Heart right ventricle (tissue), 16 donors: ENCODE measurements at regions not wholly inside any gene's neighbourhood (a gene's known extent, or its start where the extent isn't known, plus 50 kb on each side); places are given as distances from the start of the nearest gene placed in this dataset.

Experiments used
- ATAC-seq, 8 donors: fragments of 200-7000 bp; cut with Tn5 transposase; one replicate each; pipeline ENCODE4 v1.9.1; 2020; ENCODE audit warnings: mild to moderate bottlenecking in 8 of 8, moderate library complexity in 8 of 8, moderate number of reproducible peaks in 1 of 8
- DNase-seq, 2 donors: peaks; one replicate each; pipeline ENCODE4 v3.0.0-alpha.2; 2020
- H3K27ac ChIP-seq, 10 donors: fragments of 200-600 bp; sonication (generic) in 2 of 10; one replicate each; pipeline versions ENCODE4 v1.5.0 to v1.8.0; 2020 to 2022; ENCODE audit warnings: mild to moderate bottlenecking in 3 of 10
- H3K27me3 ChIP-seq, 7 donors: fragments of 200-600 bp; one replicate each; pipeline ENCODE4 v1.8.0; 2021 to 2022; ENCODE audit warnings: mild to moderate bottlenecking in 2 of 7
- H3K36me3 ChIP-seq, 9 donors: fragments of 200-600 bp; sonication (generic) in 1 of 9; one replicate each; pipeline versions ENCODE4 v1.5.0 to v1.8.0; 2020 to 2022; ENCODE audit warnings: mild to moderate bottlenecking in 2 of 9
- H3K4me1 ChIP-seq, 9 donors: fragments of 200-600 bp; sonication (generic) in 1 of 9; one replicate each; pipeline versions ENCODE4 v1.5.0 to v1.8.0; 2020 to 2022; ENCODE audit warnings: mild to moderate bottlenecking in 4 of 9
- H3K4me3 ChIP-seq, 10 donors: fragments of 200-600 bp; sonication (generic) in 2 of 10; one replicate each; pipeline versions ENCODE4 v1.5.0 to v1.8.0; 2020 to 2022; ENCODE audit warnings: mild to moderate bottlenecking in 7 of 10, moderate library complexity in 2 of 10
- H3K9me3 ChIP-seq, 11 donors: fragments of 200-600 bp in 10 of 11; sonication (generic) in 2 of 11; one replicate each; pipeline versions ENCODE4 v1.5.0 to v1.8.0; 2013 to 2022; ENCODE audit warnings: mild to moderate bottlenecking in 2 of 11, control low read depth in 1 of 11, moderate library complexity in 1 of 11
- CTCF ChIP-seq, 9 donors: fragments of 200-600 bp; sonication (generic) in 2 of 9; IDR thresholded peaks; one replicate each; pipeline versions ENCODE4 v1.5.0 to v1.8.0; 2021 to 2022; ENCODE audit warnings: antibody characterized with exemption in 9 of 9, mild to moderate bottlenecking in 5 of 9, moderate library complexity in 1 of 9
- WGBS, 2 donors: extraction: QIAGEN DNeasy Blood & Tissue Kit; methylation state at CpG; one replicate each; pipeline ENCODE4 v1.1.7; 2013; ENCODE audit warnings: inconsistent platforms in 1 of 2; 5-methylcytosine and 5-hydroxymethylcytosine counted together
- intact Hi-C, 10 donors: fragments of 100-400 bp; cut with DNase I; formaldehyde crosslinking; loops; one replicate each; pipeline versions ENCODE4 v1.11.1 to v1.14.2; 2022
- donor health status: Arrhythmogenic right ventricular cardiomyopathy.
- donor health status: ischemic (EF 13 %, LVEDD 7.1; RV severe dilation, severe dysfunction).
- donor health status: healthy with polysubstance abuse.
- donor health status: DM: no; HTN: yes; CAD: no.
- donor health status: DM: no; HTN: no; CAD: no.
- donor health status: ischemic (EF 25% LVEDD 6.9; RV normal size, moderate dysfunction).
- donor health status: ischemic (EF 25% LVEDD 5.7; RV mildly dilated, moderate dysfunction).
- donor health status: healthy.
- donor health status: DM: yes; HTN: yes; CAD: no.
- donor health status: Ischemic cardiomyopathy.
- donor health status: ischemic (EF 35%, LVEDD 5.7; RV mildly dilated, moderate dysfunction).
- donor health status: nonischemic (EF 11% LVEDD 7.7; RV severe dilation, severe dysfunction).
- donor health status: DM: yes; HTN: yes; CAD: no.
- donor health status: PGD.
- donor health status: ischemic (EF 29% LVEDD 5.4; RV normal size, mild dysfunction).
- donor health status: nonischemic (EF 23%, LVEDD 6.1; RV moderate dilation, normal function).

DNA sequence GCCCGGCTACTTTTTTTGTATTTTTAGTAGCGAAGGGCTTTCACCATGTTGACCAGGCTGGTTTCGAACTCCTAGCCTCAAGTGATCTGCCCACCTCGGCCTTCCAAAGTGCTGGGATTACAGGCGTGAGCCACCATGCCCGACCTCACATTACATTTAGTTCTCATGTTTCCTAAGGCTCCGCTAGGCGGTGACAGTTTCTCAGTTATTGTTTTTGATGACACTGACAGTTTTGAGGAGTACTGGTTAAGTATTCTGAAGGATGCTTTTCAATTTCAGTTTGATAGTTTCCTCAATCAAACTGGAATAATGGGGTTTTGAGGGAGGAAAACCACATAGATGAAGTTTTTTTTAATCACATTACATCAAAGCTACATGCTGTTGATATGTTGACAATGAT, 1028.5 kb downstream of the CDH8 start:
- Histone ChIP-seq H3K9me3 (no peaks in the 10 kb centered on the region), H3K27ac (no peak overlapping the region), H3K36me3 (no peaks in the 10 kb centered on the region), H3K4me3 (no peak overlapping the region), H3K27me3 (no peaks in the 10 kb centered on the region), H3K4me1 (no peaks in the 10 kb centered on the region)
- no peak for TF ChIP-seq CTCF (IDR thresholded peaks at IDR 0.05)
- 79 to 84% methylated on average over 8 of the region's 8 CpGs for WGBS, 2 donors
- ATAC-seq (no peak), DNase-seq (no peak)
- intact Hi-C loops = no loop called here

- intact Hi-C loops = no loop called here
- WGBS, 2 donors = 46 to 53% methylated on average over 2 of the region's 2 CpGs
- no peaks in the 10 kb centered on the region for H3K9me3 ChIP-seq
- no peak for ATAC-seq
- no peak overlapping the region for H3K27ac ChIP-seq
- H3K27me3 ChIP-seq = no peaks in the 10 kb centered on the region
- DNase-seq = no peak
- H3K4me3 ChIP-seq = no peak overlapping the region
- no peak for TF ChIP-seq CTCF (IDR thresholded peaks at IDR 0.05)
- H3K4me1 ChIP-seq = no peaks in the 10 kb centered on the region
- no peaks in the 10 kb centered on the region for H3K36me3 ChIP-seq
Measured at GRCh38 chr16:61005952-61006351, 1030.3 kb downstream of the CDH8 start.

DNA sequence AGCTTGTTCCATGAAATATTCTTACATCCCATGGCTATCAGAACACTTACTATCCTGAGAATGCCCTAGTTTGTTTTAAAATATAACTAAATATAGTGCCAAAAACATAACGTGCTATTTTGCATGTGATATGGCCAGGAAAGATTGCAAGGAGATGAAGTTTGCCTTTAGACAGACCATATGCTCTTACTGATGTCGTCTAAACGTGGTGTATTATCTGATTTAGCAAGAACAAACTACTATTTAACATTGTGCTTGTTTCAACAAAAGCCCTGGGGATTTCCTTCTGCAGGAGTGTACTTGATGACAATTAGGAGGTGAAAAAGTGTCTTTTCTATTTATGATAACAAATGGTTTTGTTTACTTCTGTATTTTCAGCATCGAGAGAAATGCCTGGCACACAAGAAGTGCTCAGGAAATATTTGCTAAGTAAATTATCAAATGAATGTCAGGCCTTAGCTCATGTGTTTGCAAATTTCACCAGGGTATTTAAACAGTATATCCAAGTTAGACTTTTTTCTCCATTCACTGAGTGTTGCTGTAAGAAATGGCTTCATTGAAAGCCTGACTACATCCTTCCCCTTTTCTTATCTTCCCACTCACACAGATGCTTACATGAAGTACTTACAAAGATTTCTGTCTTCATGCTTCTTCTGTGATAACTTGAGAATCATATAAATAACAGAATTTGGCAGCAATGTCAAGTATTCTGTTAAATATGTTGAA, 1033.6 kb downstream of the CDH8 start:
- no peaks in the 10 kb centered on the region for H3K9me3 ChIP-seq
- DNase-seq (no peak), ATAC-seq (no peak)
- no peak for TF ChIP-seq CTCF (IDR thresholded peaks at IDR 0.05)
- no peak overlapping the region for H3K27ac ChIP-seq
- H3K4me1 ChIP-seq = no peaks in the 10 kb centered on the region
- no peaks in the 10 kb centered on the region for H3K27me3 ChIP-seq
- intact Hi-C loops = no loop called here
- no peaks in the 10 kb centered on the region for H3K36me3 ChIP-seq
- 27 to 38% methylated on average over 4 of the region's 4 CpGs for WGBS, 2 donors
- no peak overlapping the region for H3K4me3 ChIP-seq

DNA sequence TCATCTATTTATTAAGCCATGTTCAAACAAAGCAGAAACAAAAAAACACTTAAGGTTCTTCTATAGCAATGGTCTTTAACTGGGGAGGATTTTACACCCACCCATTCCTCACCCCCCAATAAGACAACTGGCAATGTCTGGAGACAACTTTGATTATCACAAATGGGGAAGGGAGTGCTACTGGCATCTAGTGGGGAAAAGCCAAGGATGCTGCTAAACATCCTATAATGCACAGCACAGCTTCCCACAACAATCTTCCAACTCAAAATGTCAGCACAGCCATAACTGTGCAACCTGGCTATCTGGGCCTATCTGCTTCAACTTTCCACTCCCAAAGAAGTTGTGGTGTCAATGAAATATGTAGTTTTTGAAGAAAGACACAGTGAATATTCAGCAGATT, 1044.4 kb downstream of the CDH8 start:
- Histone ChIP-seq H3K27ac (no peak overlapping the region), H3K4me3 (no peak overlapping the region), H3K9me3 (no peaks in the 10 kb centered on the region), H3K36me3 (no peaks in the 10 kb centered on the region), H3K4me1 (no peaks in the 10 kb centered on the region), H3K27me3 (no peaks in the 10 kb centered on the region)
- intact Hi-C loops = no loop called here
- DNase-seq = no peak
- ATAC-seq = no peak
- TF ChIP-seq CTCF (IDR thresholded peaks at IDR 0.05) = no peak
